AG04449 (cell line): ENCODE measurements at regions not wholly inside any gene's neighbourhood (a gene's known extent, or its start where the extent isn't known, plus 50 kb on each side); places are given as distances from the start of the nearest gene placed in this dataset.

Experiments used
- CTCF ChIA-PET: fragments of 350-600 bp; formaldehyde crosslinking; extraction: SDS; loops from one replicate; lab custom pipeline; 2021; ENCODE audit warnings: antibody characterized with exemption; lab: Yijun Ruan, JAX
- POLR2A ChIA-PET: fragments of 400-600, 350-600 bp; formaldehyde crosslinking; extraction: SDS; loops from one replicate; lab custom pipeline; 2020; ENCODE audit warnings: antibody characterized with exemption, inconsistent platforms; lab: Yijun Ruan, JAX
- DNase-seq: peaks from one replicate; pipeline ENCODE4 v3.0.0-alpha.2; 2010; ENCODE audit warnings: low read depth, low spot score
- H3K4me3 ChIP-seq: 2 replicates; pipeline ENCODE4 v1.5.1; 2011; ENCODE audit warnings: low read depth, mild to moderate bottlenecking, control low read depth, low read length
- TF ChIP-seq, protein P1 (sequence below): IDR thresholded peaks from one replicate; pipeline ENCODE4 v1.5.1; 2011; ENCODE audit warnings: mild to moderate bottlenecking, moderate library complexity, low read length, control low read depth, inconsistent platforms; ENCODE audit not compliant: insufficient read depth; ENCODE audit errors: missing control alignments

DNA sequence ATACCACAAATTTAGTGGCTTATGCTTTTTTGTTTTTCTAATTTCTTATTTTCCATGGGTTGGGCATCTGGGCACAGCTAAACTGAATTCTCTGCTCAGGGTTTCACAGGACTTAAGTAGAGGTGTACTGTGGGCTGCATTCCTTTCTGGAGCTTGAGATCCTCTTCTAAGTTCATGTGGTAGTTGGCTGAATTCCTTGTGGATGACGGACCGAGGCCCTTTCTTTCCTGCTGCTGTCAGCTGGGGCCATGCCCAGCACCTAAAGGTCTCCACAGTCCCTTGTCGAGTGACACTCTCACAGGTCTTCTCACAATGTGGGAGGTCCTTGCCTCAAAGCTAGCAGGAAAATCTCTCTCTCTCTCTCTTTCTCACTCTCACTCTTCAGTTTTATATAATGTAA lies 433.5 kb upstream of the LRATD1 start:
- TF ChIP-seq, protein P1, sequence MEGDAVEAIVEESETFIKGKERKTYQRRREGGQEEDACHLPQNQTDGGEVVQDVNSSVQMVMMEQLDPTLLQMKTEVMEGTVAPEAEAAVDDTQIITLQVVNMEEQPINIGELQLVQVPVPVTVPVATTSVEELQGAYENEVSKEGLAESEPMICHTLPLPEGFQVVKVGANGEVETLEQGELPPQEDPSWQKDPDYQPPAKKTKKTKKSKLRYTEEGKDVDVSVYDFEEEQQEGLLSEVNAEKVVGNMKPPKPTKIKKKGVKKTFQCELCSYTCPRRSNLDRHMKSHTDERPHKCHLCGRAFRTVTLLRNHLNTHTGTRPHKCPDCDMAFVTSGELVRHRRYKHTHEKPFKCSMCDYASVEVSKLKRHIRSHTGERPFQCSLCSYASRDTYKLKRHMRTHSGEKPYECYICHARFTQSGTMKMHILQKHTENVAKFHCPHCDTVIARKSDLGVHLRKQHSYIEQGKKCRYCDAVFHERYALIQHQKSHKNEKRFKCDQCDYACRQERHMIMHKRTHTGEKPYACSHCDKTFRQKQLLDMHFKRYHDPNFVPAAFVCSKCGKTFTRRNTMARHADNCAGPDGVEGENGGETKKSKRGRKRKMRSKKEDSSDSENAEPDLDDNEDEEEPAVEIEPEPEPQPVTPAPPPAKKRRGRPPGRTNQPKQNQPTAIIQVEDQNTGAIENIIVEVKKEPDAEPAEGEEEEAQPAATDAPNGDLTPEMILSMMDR, result no peak
- ChIA-PET CTCF (no interaction called here), POLR2A (no interaction called here)
- no peak for DNase-seq
- no peak overlapping the region for H3K4me3 ChIP-seq

- no peak for DNase-seq
- CTCF ChIA-PET, result no interaction called here
Measured at GRCh38 chr2:14219306-14219705, 413.2 kb upstream of the LRATD1 start.

GRCh38 chr2:14220101-14220500 lies 412.4 kb upstream of the LRATD1 start:
- DNase-seq, result no peak
- H3K4me3 ChIP-seq, result no peak overlapping the region
- CTCF ChIA-PET, result no interaction called here
- POLR2A ChIA-PET, result no interaction called here
- TF ChIP-seq, protein P1, result no peak

More at GRCh38 chr2:14219306-14219705, 413.2 kb upstream of the LRATD1 start:
- TF ChIP-seq, protein P1, result no peak
- no peak overlapping the region for H3K4me3 ChIP-seq
- POLR2A ChIA-PET, result no interaction called here

GRCh38 chr2:14221466-14221865 lies 411.1 kb upstream of the LRATD1 start:
- TF ChIP-seq, protein P1, result no peak
- no peak for DNase-seq
- ChIA-PET CTCF (no interaction called here), POLR2A (no interaction called here)
- H3K4me3 ChIP-seq, result no peak overlapping the region

DNA sequence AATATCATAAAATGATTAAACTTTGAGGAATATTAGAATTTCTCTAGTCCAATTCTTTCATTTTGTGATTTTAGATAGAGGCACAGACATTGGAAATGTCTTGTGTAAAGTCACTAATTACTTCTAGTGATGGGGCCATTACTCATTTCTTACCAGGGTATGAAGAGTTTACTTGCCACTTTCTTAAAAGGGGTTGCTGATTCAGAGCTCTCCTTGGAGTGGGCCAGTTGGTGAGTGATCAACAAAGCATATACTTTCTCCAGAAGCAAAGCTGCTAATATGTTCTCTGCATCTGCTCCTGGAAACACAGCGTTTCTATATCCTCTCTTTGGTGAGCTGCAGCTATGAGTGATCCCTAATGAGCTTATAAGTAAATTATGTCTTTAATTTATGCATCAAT lies 408.9 kb upstream of the LRATD1 start:
- H3K4me3 ChIP-seq, result no peak overlapping the region
- no peak for DNase-seq
- ChIA-PET POLR2A (no interaction called here), CTCF (no interaction called here)
- TF ChIP-seq, protein P1, result no peak

GRCh38 chr2:14231391-14231898 lies 401.1 kb upstream of the LRATD1 start:
- POLR2A ChIA-PET, result no interaction called here
- CTCF ChIA-PET, result no interaction called here
- no peak for DNase-seq
- TF ChIP-seq, protein P1, result no peak
- H3K4me3 ChIP-seq, result no peak overlapping the region
